ENCODE measurements at regions not wholly inside any gene's neighbourhood (a gene's known extent, or its start where the extent isn't known, plus 50 kb on each side); places are given as distances from the start of the nearest gene placed in this dataset.

- H3K27me3 ChIP-seq (ENCODE audit: insufficient read depth, low read length) = no peaks in the 10 kb centered on the region
- H3K4me1 ChIP-seq (ENCODE audit: insufficient read depth, low read length) = no peaks in the 10 kb centered on the region
- H2AFZ ChIP-seq (ENCODE audit: low read depth, low read length) = no peak overlapping the region
- H3K36me3 ChIP-seq (ENCODE audit: insufficient read depth, low read length) = no peaks in the 10 kb centered on the region
- H3K9me3 ChIP-seq (ENCODE audit: low read length) = peaks cover 2% of the 10 kb centered on the region
- H3K4me3 ChIP-seq (ENCODE audit: low read length) = no peak overlapping the region
These were observed 228.4 kb downstream of the DIPK2A start for GRCh38 chr3:144200004-144200403.

DNA sequence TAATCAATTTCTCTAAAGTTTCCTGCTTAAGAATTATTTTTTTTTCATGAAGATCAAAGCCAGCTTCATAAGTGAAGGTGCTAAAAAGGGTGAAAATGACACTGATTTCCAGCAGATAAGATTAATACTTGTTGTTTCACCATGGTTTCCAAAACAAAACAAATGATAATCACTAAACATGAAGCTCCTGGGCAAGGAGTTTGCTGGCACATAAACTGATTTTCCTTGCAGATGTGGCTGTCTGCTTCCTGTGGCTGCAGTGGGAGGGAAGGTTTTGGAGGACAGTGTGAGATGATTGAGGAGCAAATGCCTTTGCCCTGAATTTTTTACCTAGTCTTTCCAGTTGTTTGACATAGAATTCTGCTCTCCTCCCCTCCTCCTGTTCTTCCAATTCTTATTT, 228.8 kb downstream of the DIPK2A start:
- Histone ChIP-seq H3K4me3 (ENCODE audit: low read length) (no peak overlapping the region), H3K4me1 (ENCODE audit: insufficient read depth, low read length) (no peaks in the 10 kb centered on the region), H3K27me3 (ENCODE audit: insufficient read depth, low read length) (no peaks in the 10 kb centered on the region), H3K9me3 (ENCODE audit: low read length) (no peaks in the 10 kb centered on the region), H3K36me3 (ENCODE audit: insufficient read depth, low read length) (no peaks in the 10 kb centered on the region), H2AFZ (ENCODE audit: low read depth, low read length) (no peak overlapping the region)

- Histone ChIP-seq H3K9me3 (ENCODE audit: low read length) (no peaks in the 10 kb centered on the region), H3K4me1 (ENCODE audit: insufficient read depth, low read length) (no peaks in the 10 kb centered on the region), H3K36me3 (ENCODE audit: insufficient read depth, low read length) (no peaks in the 10 kb centered on the region), H3K27me3 (ENCODE audit: insufficient read depth, low read length) (no peaks in the 10 kb centered on the region), H2AFZ (ENCODE audit: low read depth, low read length) (no peak overlapping the region), H3K4me3 (ENCODE audit: low read length) (no peak overlapping the region)
These were observed 250.1 kb downstream of the DIPK2A start for GRCh38 chr3:144221761-144222160.

DNA sequence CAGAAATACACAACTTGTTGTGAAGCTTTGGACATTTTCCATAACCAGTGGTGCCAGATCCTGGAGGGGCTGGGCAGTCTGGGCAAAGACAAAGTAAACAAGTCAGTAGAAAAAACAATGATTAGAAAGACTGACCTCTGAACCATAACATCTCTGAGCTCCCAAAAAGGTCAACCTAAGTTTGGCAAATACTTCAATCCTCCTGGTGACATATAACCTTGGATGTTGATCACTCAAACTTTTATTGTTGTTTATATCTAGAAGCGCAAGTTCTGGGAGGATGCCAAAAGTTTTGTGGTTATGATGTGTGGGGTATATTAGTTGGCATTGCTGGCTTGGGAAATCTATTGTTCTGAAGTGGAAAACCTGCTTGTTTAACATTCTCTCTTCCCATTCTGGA, 257.7 kb downstream of the DIPK2A start:
- Histone ChIP-seq H2AFZ (ENCODE audit: low read depth, low read length) (no peak overlapping the region), H3K4me1 (ENCODE audit: insufficient read depth, low read length) (no peaks in the 10 kb centered on the region), H3K4me3 (ENCODE audit: low read length) (no peak overlapping the region), H3K27me3 (ENCODE audit: insufficient read depth, low read length) (no peaks in the 10 kb centered on the region), H3K36me3 (ENCODE audit: insufficient read depth, low read length) (no peaks in the 10 kb centered on the region), H3K9me3 (ENCODE audit: low read length) (no peaks in the 10 kb centered on the region)

DNA sequence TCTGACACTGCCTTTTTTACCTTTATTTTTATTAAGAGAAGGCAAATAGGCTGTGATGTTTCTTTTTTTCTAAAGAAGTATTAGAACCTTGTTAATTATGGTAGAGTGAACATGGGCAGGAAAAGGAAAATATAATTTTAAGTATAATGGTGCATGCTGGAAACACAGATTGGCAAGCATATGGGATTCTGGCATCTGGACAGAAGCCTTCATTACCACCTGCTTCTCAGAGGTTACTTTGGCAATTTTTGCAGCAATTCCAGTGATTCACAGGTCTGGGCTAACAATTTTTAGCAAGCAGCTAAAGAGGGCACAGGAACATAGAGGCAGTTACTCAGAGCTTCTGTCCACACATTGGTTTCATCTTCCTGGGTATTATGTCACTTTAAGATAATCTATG, 258.3 kb downstream of the DIPK2A start:
- H3K4me3 ChIP-seq (ENCODE audit: low read length) = no peak overlapping the region
- no peaks in the 10 kb centered on the region for H3K36me3 ChIP-seq (ENCODE audit: insufficient read depth, low read length)
- no peaks in the 10 kb centered on the region for H3K9me3 ChIP-seq (ENCODE audit: low read length)
- H3K4me1 ChIP-seq (ENCODE audit: insufficient read depth, low read length) = no peaks in the 10 kb centered on the region
- no peak overlapping the region for H2AFZ ChIP-seq (ENCODE audit: low read depth, low read length)
- no peaks in the 10 kb centered on the region for H3K27me3 ChIP-seq (ENCODE audit: insufficient read depth, low read length)

DNA sequence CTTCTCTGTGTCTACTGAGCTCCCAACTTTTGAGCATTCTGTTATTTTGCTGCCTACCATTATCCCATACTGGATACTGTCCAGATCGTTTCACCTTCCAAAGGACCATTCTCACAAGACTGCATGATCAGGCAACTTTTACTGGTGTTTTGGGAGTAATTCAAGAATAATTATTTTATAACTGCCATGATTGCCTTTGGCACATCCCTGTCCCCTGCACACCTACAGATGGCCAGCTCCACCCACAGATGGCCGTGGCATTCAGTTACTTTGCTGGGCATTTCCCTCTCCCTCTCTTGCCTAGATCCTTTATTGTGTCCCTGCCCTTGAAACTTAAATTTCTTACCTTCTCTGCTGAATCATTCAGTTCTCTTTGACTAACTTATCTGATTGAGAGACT, 263.9 kb downstream of the DIPK2A start:
- Histone ChIP-seq H3K36me3 (ENCODE audit: insufficient read depth, low read length) (no peaks in the 10 kb centered on the region), H3K9me3 (ENCODE audit: low read length) (no peaks in the 10 kb centered on the region), H3K4me1 (ENCODE audit: insufficient read depth, low read length) (no peaks in the 10 kb centered on the region), H3K27me3 (ENCODE audit: insufficient read depth, low read length) (no peaks in the 10 kb centered on the region), H2AFZ (ENCODE audit: low read depth, low read length) (no peak overlapping the region), H3K4me3 (ENCODE audit: low read length) (no peak overlapping the region)

DNA sequence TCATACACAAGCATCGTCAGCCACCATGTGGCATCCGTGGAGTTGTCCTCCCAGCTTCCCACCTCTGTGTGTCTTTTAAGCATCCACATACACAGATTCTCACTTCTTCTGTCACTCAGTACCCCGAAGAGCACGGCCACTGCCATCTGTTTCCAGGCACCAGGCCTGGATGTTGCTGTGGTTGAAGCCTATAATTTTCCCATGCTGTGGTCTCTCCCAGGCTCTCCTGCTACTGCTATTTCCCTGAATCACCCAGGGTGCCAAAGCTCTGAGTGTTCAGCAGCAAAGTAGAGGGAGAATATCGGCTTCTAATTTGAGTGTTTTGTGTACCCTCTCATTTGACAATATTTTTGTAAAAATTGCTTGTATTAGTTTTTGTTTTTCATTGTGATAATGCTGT, 265.7 kb downstream of the DIPK2A start:
- no peaks in the 10 kb centered on the region for H3K4me1 ChIP-seq (ENCODE audit: insufficient read depth, low read length)
- H3K27me3 ChIP-seq (ENCODE audit: insufficient read depth, low read length) = no peaks in the 10 kb centered on the region
- no peak overlapping the region for H2AFZ ChIP-seq (ENCODE audit: low read depth, low read length)
- no peak overlapping the region for H3K4me3 ChIP-seq (ENCODE audit: low read length)
- H3K36me3 ChIP-seq (ENCODE audit: insufficient read depth, low read length) = no peaks in the 10 kb centered on the region
- H3K9me3 ChIP-seq (ENCODE audit: low read length) = no peaks in the 10 kb centered on the region

DNA sequence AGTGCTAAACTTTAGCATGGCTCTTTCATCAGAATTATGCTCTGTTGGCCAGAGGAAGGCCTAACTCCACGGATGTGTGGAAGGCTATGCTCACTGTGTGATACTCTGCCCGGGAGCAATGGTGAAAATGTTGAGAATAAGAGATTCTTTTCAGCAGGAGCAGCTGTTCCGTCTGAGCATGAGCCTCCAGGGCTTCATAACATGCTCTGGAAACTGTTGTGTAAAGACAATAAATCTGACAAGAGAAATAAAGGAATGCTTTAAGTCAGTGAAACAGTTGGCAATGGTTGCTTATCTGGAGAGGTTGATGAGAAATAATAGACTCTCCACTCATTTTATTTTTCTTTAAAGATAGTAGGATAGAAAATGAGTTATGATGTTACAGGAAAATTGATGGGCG, 269.8 kb downstream of the DIPK2A start:
- H3K9me3 ChIP-seq (ENCODE audit: low read length) = no peaks in the 10 kb centered on the region
- no peak overlapping the region for H3K4me3 ChIP-seq (ENCODE audit: low read length)
- no peak overlapping the region for H2AFZ ChIP-seq (ENCODE audit: low read depth, low read length)
- H3K27me3 ChIP-seq (ENCODE audit: insufficient read depth, low read length) = no peaks in the 10 kb centered on the region
- no peaks in the 10 kb centered on the region for H3K36me3 ChIP-seq (ENCODE audit: insufficient read depth, low read length)
- H3K4me1 ChIP-seq (ENCODE audit: insufficient read depth, low read length) = no peaks in the 10 kb centered on the region

- no peaks in the 10 kb centered on the region for H3K36me3 ChIP-seq (ENCODE audit: insufficient read depth, low read length)
- H3K27me3 ChIP-seq (ENCODE audit: insufficient read depth, low read length) = no peaks in the 10 kb centered on the region
- no peaks in the 10 kb centered on the region for H3K4me1 ChIP-seq (ENCODE audit: insufficient read depth, low read length)
- H2AFZ ChIP-seq (ENCODE audit: low read depth, low read length) = no peak overlapping the region
- no peaks in the 10 kb centered on the region for H3K9me3 ChIP-seq (ENCODE audit: low read length)
- no peak overlapping the region for H3K4me3 ChIP-seq (ENCODE audit: low read length)
These were observed 271.1 kb downstream of the DIPK2A start for GRCh38 chr3:144242747-144243146.

DNA sequence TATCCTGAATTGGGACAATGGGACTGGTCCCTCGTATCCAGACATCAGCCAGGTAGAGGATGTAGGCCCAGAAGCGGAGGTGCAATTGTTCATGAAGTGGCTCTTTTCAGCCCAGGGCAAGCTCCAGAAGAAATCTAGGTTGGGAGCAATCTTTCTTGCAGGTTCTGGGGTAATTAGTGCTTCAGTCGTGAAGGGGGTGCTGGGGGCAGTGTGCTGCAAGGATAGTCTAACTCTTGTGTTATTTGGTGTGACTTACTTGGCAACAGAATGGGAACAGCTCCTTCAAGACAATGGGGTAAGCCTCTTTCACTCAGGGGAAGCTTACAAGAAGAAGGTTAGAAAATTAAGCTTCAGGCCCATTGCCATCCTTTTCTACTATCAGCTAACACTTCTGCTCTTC, 273.0 kb downstream of the DIPK2A start:
- H2AFZ ChIP-seq (ENCODE audit: low read depth, low read length) = no peak overlapping the region
- no peaks in the 10 kb centered on the region for H3K9me3 ChIP-seq (ENCODE audit: low read length)
- H3K27me3 ChIP-seq (ENCODE audit: insufficient read depth, low read length) = no peaks in the 10 kb centered on the region
- no peaks in the 10 kb centered on the region for H3K36me3 ChIP-seq (ENCODE audit: insufficient read depth, low read length)
- no peak overlapping the region for H3K4me3 ChIP-seq (ENCODE audit: low read length)
- H3K4me1 ChIP-seq (ENCODE audit: insufficient read depth, low read length) = no peaks in the 10 kb centered on the region

DNA sequence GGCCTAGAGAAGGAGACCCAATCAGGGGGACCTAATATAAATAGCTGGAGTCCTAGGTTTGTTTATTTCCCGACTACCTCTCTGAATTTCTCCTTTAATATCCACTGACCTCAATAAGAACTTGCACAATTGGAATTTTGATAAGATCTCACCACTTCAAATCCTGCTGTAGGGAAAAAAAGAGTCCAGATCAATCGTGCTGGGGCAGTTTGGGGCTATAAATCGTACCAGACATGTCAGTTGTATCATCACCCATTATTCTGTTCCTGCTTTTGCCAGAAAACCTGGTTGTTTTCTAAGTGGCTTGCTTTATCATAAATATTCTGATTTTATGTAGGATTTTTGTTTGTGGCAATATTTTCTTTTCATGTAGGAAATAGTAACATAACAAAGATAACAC, 281.3 kb downstream of the DIPK2A start:
- no peak overlapping the region for H2AFZ ChIP-seq (ENCODE audit: low read depth, low read length)
- H3K9me3 ChIP-seq (ENCODE audit: low read length) = no peaks in the 10 kb centered on the region
- H3K4me3 ChIP-seq (ENCODE audit: low read length) = no peak overlapping the region
- peaks cover 3% of the 10 kb centered on the region for H3K4me1 ChIP-seq (ENCODE audit: insufficient read depth, low read length)
- no peaks in the 10 kb centered on the region for H3K27me3 ChIP-seq (ENCODE audit: insufficient read depth, low read length)
- no peaks in the 10 kb centered on the region for H3K36me3 ChIP-seq (ENCODE audit: insufficient read depth, low read length)

- Histone ChIP-seq H3K9me3 (ENCODE audit: low read length) (no peaks in the 10 kb centered on the region), H3K27me3 (ENCODE audit: insufficient read depth, low read length) (no peaks in the 10 kb centered on the region), H3K4me1 (ENCODE audit: insufficient read depth, low read length) (peaks cover 3% of the 10 kb centered on the region), H3K36me3 (ENCODE audit: insufficient read depth, low read length) (no peaks in the 10 kb centered on the region), H2AFZ (ENCODE audit: low read depth, low read length) (no peak overlapping the region), H3K4me3 (ENCODE audit: low read length) (no peak overlapping the region)
These were observed 285.8 kb downstream of the DIPK2A start for GRCh38 chr3:144257381-144257780.

- no peaks in the 10 kb centered on the region for H3K9me3 ChIP-seq (ENCODE audit: low read length)
- no peak overlapping the region for H2AFZ ChIP-seq (ENCODE audit: low read depth, low read length)
- H3K4me1 ChIP-seq (ENCODE audit: insufficient read depth, low read length) = peaks cover 3% of the 10 kb centered on the region
- H3K27me3 ChIP-seq (ENCODE audit: insufficient read depth, low read length) = no peaks in the 10 kb centered on the region
- H3K4me3 ChIP-seq (ENCODE audit: low read length) = no peak overlapping the region
- no peaks in the 10 kb centered on the region for H3K36me3 ChIP-seq (ENCODE audit: insufficient read depth, low read length)
These were observed 287.6 kb downstream of the DIPK2A start for GRCh38 chr3:144259267-144259666.

DNA sequence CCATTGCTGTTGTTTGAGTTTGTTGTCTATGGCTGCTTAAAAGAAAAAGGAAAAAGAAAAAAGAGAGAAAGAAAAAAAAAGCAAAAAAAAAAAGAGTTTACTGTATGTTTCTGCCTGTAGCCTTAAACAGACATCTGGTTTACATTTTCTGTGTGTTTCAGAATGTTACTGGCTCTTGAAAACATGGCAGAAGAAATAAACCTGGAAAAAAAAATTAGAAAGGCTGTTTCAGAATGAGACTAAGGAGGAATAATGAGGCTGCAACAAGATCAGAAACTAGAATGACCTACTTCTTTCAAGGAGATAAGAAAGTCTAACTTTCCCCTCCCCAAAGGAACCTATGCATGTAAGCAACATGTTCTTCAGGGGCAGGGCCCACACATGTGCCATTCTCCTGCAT, 292.1 kb downstream of the DIPK2A start:
- no peaks in the 10 kb centered on the region for H3K36me3 ChIP-seq (ENCODE audit: insufficient read depth, low read length)
- no peaks in the 10 kb centered on the region for H3K4me1 ChIP-seq (ENCODE audit: insufficient read depth, low read length)
- H3K9me3 ChIP-seq (ENCODE audit: low read length) = no peaks in the 10 kb centered on the region
- H3K27me3 ChIP-seq (ENCODE audit: insufficient read depth, low read length) = no peaks in the 10 kb centered on the region
- no peak overlapping the region for H3K4me3 ChIP-seq (ENCODE audit: low read length)
- H2AFZ ChIP-seq (ENCODE audit: low read depth, low read length) = no peak overlapping the region
